Umbilical cord (tissue), 1 donor: ENCODE measurements at regions not wholly inside any gene's neighbourhood (a gene's known extent, or its start where the extent isn't known, plus 50 kb on each side); places are given as distances from the start of the nearest gene placed in this dataset.
"Not testable (repeated sequence)": the region's sequence is repeated elsewhere in the genome, so short reads cannot be mapped to it uniquely, and the experiment has no call there.

ENCODE experiments used
- DNase-seq: peaks from one replicate; pipeline ENCODE4 v3.0.0-alpha.2; 2015; ENCODE audit warnings: low spot score

GRCh38 chr4:112708772-112709171 is 71.8 kb downstream of the LARP7 start:
- DNase-seq: no peak

DNA sequence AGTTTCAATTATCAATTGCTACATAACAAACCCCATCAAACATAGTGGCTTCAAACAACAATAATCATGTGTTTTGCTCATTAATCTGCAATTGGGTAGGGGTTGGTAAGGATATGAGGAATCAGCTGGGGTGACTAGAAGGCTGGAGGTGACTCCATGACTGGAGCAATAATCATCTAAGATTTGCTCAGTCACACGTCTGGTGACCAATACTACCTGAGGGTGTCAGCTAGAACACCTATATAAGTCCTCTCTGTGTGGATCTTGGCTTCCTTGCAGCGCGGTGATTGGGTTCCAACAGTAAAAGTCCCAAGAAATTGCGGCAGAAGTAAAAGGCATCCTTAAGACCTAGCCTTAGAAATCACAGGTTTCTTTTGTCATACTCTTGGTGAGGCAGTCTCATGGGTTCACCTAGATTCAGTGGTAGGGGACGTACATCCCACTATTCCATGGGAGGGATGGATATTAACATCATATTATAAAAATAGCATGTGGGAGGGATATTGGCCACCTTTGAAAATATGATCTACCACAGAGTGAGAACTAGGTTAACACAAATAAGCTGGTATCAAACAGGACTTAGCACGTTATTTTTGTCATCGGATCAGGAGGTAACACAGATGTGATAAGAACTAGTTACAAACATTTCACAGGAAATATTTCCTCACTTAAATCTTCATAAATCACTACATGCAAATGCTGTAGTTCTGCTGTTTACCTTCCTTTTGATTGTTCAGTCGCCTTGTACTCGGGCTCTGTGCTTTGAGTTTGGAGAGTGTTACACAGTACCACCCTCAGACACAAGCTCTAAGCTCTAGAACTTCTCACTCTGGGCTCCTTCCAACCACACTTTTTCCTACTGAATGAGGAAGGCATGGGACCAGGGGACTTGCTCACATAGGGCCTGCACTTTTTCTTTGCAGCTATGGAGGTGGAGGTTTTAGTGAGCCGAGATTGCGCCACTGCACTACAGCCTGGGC is 78.3 kb downstream of the LARP7 start:
- DNase-seq: no peak

DNA sequence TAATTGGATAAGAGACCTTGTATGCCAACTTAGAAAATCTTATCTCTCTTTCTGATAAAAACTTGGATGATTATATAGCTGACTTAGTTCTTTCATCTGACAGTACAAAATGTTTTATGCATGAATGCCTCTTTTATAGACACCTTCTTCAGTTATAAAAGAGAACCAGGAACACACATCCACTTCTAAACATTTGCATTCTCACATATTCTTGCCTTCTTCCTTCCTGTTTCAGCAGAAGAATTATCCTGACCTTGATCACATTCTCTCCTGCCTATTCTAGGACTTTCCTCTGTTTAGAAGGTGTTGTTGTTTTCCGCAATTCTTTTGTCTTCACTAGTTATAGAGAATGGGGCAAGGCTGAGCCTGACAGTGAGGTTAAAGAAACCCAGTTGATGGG is 80.9 kb downstream of the LARP7 start:
- DNase-seq: no peak

DNA sequence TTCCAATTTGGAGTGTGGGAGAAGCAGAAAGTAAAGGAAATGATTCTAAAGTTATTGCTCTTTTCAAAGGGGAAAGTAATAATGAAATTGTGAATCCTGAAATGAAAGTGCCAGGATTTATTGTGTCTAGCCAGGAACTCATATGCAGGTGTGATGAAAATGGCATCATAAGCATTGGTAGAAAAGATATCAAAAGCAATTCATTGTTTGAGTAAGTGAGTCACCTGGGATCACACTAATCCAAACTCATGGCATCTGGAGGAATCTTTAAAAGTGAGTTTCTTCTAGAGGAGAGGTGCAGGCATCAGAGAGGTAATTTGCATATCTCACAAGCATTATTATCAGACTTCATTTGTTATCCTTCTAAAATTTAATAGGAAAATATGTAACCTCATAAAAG is 84.7 kb downstream of the LARP7 start:
- DNase-seq: no peak

DNA sequence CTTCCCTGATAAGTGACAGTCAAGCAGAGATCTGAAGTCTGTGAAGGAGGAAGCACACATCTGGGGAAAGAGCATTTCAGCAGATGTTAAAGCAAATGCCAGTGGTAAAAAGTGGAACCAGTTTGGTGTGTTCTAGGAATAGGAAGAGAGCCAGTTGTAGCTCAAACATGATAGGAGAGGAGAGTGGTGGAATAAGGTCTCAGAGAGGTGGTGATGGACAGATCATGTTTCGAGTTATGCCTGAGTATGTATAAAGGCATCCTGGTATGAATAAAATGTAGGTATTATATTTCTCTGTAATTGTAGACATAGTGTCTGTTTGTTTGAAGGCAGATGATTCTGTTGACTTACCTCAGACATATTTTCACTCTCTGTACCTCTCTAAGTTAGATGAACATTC is 89.1 kb downstream of the LARP7 start:
- no peak for DNase-seq

DNA sequence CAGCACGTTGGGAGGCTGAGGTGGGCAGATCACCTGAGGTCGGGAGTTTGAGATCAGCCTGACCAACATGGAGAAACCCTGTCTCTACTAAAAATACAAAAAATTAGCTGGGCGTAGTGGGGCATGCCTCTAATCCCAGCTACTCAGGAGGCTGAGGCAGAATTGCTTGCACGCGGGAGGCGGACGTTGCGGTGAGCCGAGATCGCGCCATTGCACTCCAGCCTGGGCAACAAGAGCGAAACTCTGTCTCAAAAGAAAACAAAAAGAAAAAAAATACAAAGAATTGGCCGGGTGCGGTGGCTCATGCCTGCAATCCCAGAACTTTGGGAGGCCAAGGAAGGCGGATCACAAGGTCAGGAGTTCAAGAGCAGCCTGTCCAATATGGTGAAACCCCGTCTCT is 90.8 kb downstream of the LARP7 start:
- DNase-seq: not testable (repeated sequence)

- DNase-seq: no peak
Measured at GRCh38 chr4:112731715-112732114, 94.8 kb downstream of the LARP7 start.

GRCh38 chr4:112732142-112732541 is 95.2 kb downstream of the LARP7 start:
- no peak for DNase-seq

- DNase-seq: no peak
Measured at GRCh38 chr4:112735474-112735951, 98.6 kb downstream of the LARP7 start.

DNA sequence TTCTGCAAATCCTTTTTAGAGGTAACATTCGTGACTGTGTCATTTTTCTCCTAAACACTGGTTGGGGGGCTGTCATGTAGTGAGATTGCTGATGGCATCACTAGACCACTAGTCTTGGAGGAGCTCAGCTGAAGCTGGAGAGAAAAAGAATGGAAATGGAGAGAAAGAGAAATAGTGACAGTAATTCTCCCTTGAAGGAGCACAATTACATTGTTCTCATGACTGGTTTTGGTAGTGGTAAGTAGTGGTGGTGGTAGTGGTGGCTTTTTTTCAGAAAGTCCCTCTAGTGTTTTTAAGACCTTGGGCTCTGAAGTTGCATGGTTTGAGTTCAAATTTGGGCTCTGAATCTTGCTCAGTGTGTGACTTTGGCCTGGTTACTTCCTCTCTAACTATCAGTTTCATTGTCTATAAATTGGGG is 99.8 kb downstream of the LARP7 start:
- DNase-seq: no peak

DNA sequence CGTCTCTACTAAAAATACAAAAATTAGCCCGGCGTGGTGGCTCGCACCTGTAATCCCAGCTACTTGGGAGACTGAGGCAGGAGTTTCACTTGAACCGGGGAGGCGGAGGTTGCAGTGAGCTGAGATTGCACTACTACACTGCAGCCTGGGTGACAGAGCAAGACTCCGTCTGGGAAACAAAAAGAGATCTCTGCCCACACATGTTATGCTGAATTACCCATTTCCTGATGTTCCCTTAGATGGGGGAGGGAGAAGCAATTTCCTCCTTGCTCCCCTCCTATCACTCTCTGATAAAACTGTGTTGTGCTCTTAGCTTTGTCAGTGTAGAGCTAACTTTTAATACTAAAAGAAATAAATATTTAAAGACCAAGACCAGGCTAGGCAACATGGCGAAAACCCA is 102.5 kb downstream of the LARP7 start:
- no peak for DNase-seq

GRCh38 chr4:112747036-112747435 is 110.1 kb downstream of the LARP7 start:
- DNase-seq: no peak

- no peak for DNase-seq
Measured at GRCh38 chr4:112748352-112748878, 111.5 kb downstream of the LARP7 start.

GRCh38 chr4:112750749-112751148 is 113.8 kb downstream of the LARP7 start:
- DNase-seq: not testable (repeated sequence)

DNA sequence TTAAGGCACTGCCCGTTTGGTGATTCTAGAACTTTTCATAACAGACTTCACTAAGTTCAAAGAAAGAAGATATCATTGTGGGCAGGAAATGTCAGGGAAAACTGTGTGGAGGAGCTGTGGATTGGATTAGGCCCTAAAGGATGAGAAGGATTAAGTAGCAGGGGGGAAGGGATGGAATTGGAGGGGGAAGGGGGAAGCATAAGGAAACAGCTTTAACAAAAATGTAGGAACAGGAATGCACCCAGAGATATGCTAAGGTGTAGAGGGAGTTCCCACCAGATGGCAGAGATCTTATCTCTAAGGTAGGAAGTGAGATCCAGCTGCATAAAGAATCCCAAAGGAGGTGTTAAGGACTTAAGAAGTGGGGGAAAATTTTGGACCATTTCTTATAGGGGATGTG is 114.5 kb downstream of the LARP7 start:
- DNase-seq: no peak

DNA sequence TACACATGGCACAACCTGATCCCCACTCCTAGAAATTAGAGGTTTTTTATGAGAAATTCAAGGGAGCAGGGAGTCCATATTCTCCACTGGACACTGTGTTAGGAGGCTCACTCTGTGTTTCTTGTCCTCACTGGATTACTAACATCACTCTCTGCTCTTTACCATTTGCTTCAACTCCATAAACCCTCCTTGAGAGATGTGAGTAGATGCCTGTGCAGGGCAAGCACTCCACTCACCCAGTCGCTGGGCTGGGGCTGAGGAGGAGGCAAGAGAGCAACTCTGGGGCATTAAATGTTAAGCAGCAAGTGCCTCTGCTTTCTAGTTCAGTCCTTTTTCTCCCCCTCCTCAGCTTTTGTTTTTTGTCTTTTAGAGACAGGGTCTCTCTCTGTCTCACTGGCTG is 115.1 kb downstream of the LARP7 start:
- no peak for DNase-seq

DNA sequence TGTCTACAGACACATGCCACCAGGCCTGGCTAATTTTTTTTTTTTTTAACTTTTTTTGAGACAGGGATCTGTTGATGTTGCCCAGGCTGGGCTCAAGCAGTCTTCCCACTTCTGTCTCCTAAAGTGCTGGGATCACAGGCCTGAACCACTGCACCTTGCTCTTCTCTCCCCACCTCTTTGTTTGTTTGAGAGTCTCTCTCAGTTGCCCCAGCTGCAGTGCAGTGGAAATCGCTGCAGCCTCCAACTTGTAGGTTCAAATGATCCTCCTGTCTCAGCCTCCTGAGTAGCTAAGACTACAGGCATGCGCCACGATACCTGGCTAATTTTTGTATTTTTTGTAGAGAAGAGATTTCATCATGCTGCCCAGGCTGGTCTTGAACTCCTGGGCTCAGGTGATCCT is 115.6 kb downstream of the LARP7 start:
- DNase-seq: no peak

DNA sequence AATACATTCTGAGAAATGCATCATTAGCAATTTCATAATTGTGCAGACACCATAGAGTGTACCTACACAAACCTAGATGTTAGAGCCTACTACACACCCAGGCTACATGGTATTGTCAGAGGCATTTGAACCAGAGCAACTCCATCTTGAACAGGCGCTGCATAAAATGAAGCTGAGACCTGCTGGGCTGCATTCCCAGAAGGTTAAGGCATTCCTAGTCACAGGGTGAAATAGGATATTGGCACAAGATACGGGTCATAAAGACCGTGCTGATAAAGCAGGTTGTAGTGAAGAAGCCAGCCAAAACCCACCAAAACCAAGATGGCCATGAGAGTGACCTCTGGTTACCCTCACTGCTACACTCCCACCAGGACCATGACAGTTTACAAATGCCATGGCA is 116.4 kb downstream of the LARP7 start:
- DNase-seq: no peak

- DNase-seq: no peak
Measured at GRCh38 chr4:112759313-112759712, 122.4 kb downstream of the LARP7 start.

GRCh38 chr4:112765317-112765974 is 128.5 kb downstream of the LARP7 start:
- peak; percentile 34 for DNase-seq

DNA sequence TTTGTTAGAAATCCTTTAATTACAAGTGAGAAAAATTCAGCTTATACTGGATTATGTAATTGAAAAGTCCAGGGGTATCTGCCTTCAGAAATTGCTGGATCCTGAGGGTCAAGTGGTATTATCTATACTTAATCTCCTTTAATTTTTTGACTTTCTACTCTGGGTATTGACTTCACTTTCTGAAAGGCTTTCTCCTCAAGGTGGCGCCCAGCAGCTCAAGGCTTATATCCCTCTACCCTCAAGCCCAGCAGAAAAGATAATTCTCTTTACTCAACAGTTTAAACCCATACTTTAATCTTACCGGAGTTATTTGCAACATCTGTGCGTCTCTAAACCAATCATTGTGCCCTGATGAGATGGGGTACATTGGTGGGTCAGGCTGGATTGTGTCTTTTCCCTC is 129.5 kb downstream of the LARP7 start:
- DNase-seq: peak; percentile 52

GRCh38 chr4:112767386-112767785 is 130.4 kb downstream of the LARP7 start:
- DNase-seq: no peak

DNA sequence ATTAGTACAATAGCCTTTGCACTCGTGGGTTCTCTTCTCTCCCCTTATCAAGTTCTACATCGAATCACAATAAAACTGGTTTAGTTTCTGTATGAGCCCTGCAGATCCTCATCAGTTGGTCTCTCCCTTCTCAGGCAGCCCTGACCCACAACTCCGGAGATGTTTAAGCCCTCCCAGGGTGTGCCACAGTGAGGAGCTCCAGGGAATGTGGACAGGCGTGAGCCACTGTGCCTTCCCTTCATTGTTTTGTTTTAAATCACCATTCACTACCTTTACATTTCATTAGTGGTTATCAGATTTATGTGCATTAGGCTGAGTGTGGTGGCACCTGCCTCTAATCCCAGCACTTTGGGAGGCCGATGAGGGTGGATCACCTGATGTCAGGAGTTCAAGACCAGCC is 133.2 kb downstream of the LARP7 start:
- DNase-seq: no peak
